HG02970 (cell line): ENCODE measurements at regions not wholly inside any gene's neighbourhood (a gene's known extent, or its start where the extent isn't known, plus 50 kb on each side); places are given as distances from the start of the nearest gene placed in this dataset.

Experiments
- ATAC-seq: cut with Tn5 transposase; IDR thresholded peaks from one replicate; pipeline ENCODE4 v1.9.1; 2021; ENCODE audit warnings: mild to moderate bottlenecking, moderate library complexity, moderate number of reproducible peaks; ENCODE audit not compliant: unreplicated experiment, low FRiP score

- no peak for ATAC-seq
Observed at GRCh38 chr5:2461701-2462691, 289.5 kb downstream of the IRX2 start.

DNA sequence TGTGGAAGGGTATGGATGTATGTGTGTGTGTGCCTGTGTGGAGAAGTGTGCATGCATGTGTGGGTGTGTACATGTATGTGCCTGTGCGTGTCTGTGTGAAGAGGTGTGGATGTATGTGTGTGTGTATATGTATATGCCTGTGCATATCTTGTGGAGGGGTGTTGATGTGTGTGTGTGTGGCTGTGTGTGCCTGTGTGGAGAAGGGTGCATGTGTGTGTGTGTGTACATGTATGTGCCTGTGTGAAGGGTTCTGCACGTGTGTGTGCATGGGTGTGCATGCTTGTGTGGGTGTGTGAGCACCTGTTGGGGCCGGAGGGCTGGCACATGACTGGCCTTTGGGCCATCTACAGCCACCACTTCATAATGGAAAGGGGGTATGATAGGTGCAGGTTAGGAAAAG is 291.4 kb downstream of the IRX2 start:
- no peak for ATAC-seq

DNA sequence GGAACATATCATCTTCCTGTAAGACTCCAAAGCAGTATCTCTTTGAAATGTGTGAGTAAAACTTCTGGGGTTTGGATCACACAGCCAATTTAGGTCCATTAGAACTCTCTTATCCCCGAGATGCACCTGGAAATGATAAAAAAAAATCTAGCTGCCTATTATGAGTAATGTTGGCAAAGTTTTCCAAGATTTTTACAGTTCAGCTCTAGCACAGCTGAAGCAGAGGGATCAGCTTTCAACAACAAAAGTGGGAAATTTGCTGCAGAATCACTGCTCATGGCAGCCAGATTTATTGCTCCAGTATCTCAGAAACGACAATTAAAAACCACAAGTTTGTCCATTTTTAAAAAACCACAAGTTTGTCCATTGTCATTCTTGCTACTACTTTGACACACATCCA is 292.2 kb downstream of the IRX2 start:
- ATAC-seq, result no peak

GRCh38 chr5:2455878-2456277 is 295.6 kb downstream of the IRX2 start:
- ATAC-seq, result no peak

- ATAC-seq, result no peak
Observed at GRCh38 chr5:2454876-2455275, 296.6 kb downstream of the IRX2 start.

GRCh38 chr5:2453781-2454180 is 297.7 kb downstream of the IRX2 start:
- no peak for ATAC-seq

DNA sequence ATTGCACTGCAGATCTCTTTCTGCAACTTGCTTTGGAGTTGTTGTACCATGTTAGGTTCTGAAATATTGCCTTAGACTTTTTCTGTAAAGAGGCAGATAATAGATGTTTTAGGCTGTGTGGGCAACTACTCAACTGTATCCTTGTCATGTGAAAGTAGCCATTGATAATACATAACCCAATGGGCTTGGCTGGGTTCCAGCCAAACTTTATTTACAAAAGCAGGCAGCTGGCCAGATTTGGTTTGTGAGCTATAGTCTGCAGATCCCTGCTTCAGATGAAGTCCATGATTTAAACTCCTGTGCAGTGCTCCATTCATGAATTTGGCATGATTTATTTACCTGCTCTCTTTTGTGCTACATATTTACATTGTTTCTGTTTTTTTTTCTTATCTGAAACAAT is 300.4 kb downstream of the IRX2 start:
- ATAC-seq, result no peak

GRCh38 chr5:2442496-2443354 is 308.8 kb downstream of the IRX2 start:
- ATAC-seq, result no peak

DNA sequence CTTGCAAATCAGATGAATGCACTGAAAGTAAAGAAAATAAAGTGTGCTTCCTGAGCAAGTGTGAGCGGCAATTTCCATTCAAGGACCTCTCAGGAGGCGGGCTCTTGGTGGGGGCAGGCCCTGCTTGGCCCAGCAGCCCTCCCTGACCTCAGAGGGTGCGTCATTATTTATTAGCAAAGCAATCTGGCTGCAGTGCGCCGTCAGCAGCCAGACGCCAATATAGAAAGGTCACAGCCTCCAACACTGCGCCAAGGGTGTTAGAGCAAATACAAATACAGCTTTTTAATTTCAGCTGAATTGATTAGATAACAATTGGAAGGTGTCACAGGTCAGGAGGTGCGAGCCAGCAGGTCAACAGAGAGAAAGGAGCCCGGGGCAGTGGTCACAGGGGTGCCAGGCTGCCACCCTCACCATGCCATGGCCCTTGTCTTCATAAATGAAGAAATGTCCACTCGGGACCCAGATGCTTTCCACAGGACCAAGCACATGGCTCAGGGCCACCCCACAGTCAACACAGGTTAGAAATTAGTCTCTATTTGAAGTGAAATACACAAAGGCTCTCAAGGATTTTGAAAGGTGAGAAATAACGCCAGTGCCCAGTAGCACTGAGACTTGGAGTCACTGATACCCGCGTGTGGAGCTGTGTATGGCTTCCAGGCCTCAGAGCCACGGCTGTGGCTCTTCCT is 309.8 kb downstream of the IRX2 start:
- no peak for ATAC-seq

DNA sequence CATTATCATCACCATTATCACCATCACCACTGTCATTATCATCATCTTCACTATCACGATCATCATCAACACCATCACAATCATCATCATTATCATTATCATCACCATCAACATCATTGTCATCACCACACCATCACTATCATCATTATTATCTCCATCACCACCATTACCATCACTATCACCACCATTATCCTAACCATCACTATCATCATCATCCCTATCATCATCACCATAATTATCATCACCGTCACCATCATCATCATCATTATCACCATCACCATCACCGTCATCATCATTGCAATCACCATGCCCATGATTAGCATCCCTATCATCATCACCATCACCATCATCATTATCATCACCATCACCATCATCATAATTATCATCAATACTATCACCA is 311.9 kb downstream of the IRX2 start:
- no peak for ATAC-seq

DNA sequence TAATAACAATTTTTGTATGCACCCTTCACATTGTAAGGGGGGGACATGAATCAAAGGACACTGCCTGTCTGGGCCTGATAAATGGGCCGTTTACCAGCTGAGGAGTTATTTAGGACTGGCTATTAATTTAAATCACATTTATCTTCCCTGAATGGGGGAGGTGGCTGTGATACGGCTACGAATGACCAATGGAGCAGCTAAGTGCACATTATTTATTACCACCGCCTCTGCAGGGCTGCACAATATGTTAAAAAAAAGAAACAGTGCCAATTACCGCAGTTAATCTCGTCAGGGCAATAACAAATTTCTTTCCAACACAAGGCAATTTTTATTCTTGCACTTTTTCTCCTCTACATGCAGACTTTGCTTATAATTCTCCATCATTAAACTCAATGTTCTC is 318.4 kb downstream of the IRX2 start:
- ATAC-seq, result no peak

GRCh38 chr5:2432076-2432920 is 319.2 kb downstream of the IRX2 start:
- no peak for ATAC-seq

DNA sequence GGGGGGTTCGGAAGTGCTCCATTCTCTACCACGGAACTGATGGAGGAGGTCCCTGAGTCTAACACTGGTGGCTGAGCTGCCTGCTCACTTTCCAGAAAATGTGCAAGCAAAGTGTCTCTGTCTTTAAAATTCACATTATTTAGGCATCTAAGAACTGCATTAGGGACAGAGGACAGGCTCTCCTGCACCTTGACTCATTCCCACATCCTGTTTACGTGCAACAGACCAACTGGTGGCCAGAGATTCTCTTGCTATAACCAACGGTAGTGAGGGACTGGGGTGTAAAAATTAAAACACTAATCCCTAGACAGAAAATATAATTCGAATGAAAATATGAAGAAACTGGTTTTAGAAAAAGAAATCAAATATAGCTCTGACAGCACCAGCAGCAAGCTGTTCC is 320.9 kb downstream of the IRX2 start:
- no peak for ATAC-seq

DNA sequence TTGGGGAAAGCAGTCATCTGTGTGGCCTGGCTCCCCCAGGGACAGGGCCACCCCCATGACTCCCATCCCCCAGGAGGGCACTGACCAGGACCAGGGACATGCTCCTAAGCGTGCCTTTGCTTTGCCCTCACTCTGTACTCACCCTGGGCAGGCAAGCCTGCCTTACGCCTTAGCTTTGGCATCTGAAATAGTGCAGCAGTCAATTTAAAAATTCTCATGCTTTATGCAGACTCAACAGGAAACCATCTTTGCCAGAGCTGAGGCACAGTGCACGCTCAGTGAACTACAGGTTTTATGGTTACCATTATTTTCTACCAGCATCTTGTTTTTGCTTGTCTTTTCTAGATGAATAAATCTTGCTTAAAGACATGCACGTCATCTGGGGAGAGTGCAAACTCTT is 323.5 kb downstream of the IRX2 start:
- ATAC-seq, result no peak

GRCh38 chr5:2423634-2424033 is 327.8 kb downstream of the IRX2 start:
- ATAC-seq, result no peak

- ATAC-seq, result no peak
Observed at GRCh38 chr5:2417301-2417700, 334.2 kb downstream of the IRX2 start.

DNA sequence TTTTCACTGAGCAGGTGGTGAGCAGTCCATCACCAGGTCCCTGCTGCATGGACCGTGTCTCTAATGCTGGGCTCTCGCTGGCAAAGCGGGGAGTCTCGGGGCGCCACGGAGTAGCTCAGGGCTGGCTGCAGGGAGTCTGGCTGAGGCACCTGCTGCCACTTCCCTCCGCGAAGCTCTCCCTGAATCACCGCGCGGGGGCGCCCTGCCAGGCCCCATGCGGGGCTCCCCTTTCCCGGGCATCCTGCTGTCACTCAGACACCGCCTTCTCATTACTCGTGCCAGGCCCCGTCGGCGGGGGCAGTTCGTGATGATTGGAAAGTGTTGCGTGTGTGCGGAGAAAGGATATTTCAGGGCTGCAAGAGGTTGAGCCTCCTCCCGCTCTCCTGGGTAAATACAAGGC is 335.8 kb downstream of the IRX2 start:
- ATAC-seq, result no peak

GRCh38 chr5:2410451-2410850 is 341.0 kb downstream of the IRX2 start:
- ATAC-seq, result no peak

DNA sequence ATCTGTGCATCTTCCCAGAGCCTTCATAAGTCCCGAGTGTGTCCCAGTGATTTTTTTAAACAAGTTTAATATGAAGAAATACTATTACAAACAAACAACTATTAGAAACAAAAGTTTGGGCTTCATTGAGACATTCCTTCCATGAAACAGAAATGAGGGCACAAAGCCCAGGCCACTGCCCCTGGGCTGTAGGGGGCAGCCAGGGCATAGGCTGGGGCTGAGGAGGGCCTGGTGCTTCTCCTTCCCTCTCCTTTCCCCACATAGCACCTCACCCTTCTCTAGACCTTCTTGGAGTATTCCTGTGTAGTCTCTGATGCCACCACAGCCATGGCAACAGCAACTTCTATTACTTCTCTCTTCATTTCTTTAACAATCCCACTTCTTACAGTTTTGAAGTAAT is 348.2 kb downstream of the IRX2 start:
- ATAC-seq, result no peak

DNA sequence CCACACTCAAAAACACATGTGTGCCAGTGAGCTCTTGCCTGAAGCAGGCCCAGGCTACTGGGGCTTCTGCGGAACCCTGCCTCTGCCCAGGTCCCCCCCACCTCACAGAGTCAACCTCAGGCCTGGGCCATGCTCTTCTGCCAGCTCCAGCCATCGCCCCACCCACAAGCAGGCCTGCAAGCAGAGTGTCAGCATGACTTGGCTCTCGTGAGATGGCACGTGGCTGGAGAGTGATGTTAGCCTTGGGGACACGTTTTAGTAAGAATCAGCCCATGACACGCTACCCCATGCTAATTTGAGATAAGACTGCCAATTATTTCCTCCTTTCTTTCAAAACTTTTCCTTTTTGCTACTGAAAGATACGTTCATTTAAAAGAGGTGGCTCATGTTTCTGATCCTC is 351.7 kb downstream of the IRX2 start:
- ATAC-seq, result no peak
